GM23248 (cell line): ENCODE measurements at regions not wholly inside any gene's neighbourhood (a gene's known extent, or its start where the extent isn't known, plus 50 kb on each side); places are given as distances from the start of the nearest gene placed in this dataset.

Experiments
- DNase-seq: peaks from one replicate; pipeline ENCODE4 v3.0.0-alpha.2; 2015
- H2AFZ ChIP-seq: fragments of 200-600 bp; sonication (generic); 2 replicates; pipeline ENCODE4 v1.6.1; 2016; ENCODE audit warnings: antibody characterized with exemption
- H3F3A ChIP-seq: fragments of 200-600 bp; sonication (generic); 2 replicates; pipeline ENCODE4 v1.6.1; 2016; ENCODE audit warnings: mild to moderate bottlenecking, antibody characterized with exemption, mixed run types; ENCODE audit not compliant: insufficient read depth
- H3K27ac ChIP-seq: fragments of 200-600 bp; sonication (generic); 2 replicates; pipeline ENCODE4 v1.5.1; 2016; ENCODE audit warnings: mild to moderate bottlenecking
- H3K27me3 ChIP-seq: fragments of 200-600 bp; sonication (generic); replicated peaks from 2 replicates; pipeline ENCODE4 v1.6.1; 2016; ENCODE audit warnings: mild to moderate bottlenecking; ENCODE audit not compliant: insufficient read depth
- H3K36me3 ChIP-seq: fragments of 200-600 bp; sonication (generic); 2 replicates; pipeline ENCODE4 v1.6.1; 2016; ENCODE audit warnings: low read depth, mild to moderate bottlenecking
- H3K4me1 ChIP-seq: fragments of 200-600 bp; sonication (generic); 2 replicates; pipeline ENCODE4 v1.6.1; 2016; ENCODE audit warnings: mild to moderate bottlenecking; ENCODE audit not compliant: insufficient read depth
- H3K4me2 ChIP-seq: fragments of 200-600 bp; sonication (generic); one replicate; pipeline ENCODE4 v1.6.1; 2016; ENCODE audit warnings: mild to moderate bottlenecking; ENCODE audit not compliant: unreplicated experiment
- H3K4me3 ChIP-seq: fragments of 200-600 bp; sonication (generic); 2 replicates; pipeline ENCODE4 v1.5.1; 2016; ENCODE audit warnings: mild to moderate bottlenecking
- H3K79me2 ChIP-seq: fragments of 200-600 bp; sonication (generic); 2 replicates; pipeline ENCODE4 v1.6.1; 2016; ENCODE audit warnings: mild to moderate bottlenecking; ENCODE audit not compliant: insufficient read depth
- H3K9ac ChIP-seq: fragments of 200-600 bp; sonication (generic); 2 replicates; pipeline ENCODE4 v1.6.1; 2016; ENCODE audit warnings: mild to moderate bottlenecking
- H3K9me2 ChIP-seq: fragments of 200-600 bp; sonication (generic); 2 replicates; pipeline ENCODE4 v1.6.1; 2016; ENCODE audit warnings: mixed run types, mild to moderate bottlenecking, moderate library complexity; ENCODE audit not compliant: insufficient read depth
- H3K9me3 ChIP-seq: fragments of 200-600 bp; sonication (generic); one replicate; pipeline ENCODE4 v1.6.1; 2017; ENCODE audit warnings: low read depth
- H4K20me1 ChIP-seq: fragments of 200-600 bp; sonication (generic); 2 replicates; pipeline ENCODE4 v1.6.0; 2016; ENCODE audit not compliant: insufficient read depth
- EZH2 ChIP-seq: fragments of 200-600 bp; sonication (generic); IDR thresholded peaks from 2 replicates; pipeline ENCODE4 v1.6.1; 2018; ENCODE audit warnings: antibody characterized with exemption, mild to moderate bottlenecking; ENCODE audit not compliant: insufficient read depth, poor library complexity, severe bottlenecking
- EZH2phosphoT487 ChIP-seq: fragments of 200-600 bp; sonication (generic); IDR thresholded peaks from 2 replicates; pipeline ENCODE4 v1.6.1; 2018; ENCODE audit warnings: antibody characterized with exemption, moderate library complexity, mild to moderate bottlenecking, low read depth; ENCODE audit not compliant: insufficient read depth
- WGBS, 2 experiments: methylation state at CpG; one replicate each; pipeline ENCODE4 v1.1.6; 2015 to 2017; ENCODE audit warnings: low lambda C conversion rate in 2 of 2, low coverage in 1 of 2; ENCODE audit errors: missing lambda C conversion rate in 2 of 2; 5-methylcytosine and 5-hydroxymethylcytosine counted together
- in situ Hi-C: fragments of 300-500 bp; cut with MboI; formaldehyde crosslinking; loops from 2 replicates; pipeline ENCODE4 v1.15.0; 2020

DNA sequence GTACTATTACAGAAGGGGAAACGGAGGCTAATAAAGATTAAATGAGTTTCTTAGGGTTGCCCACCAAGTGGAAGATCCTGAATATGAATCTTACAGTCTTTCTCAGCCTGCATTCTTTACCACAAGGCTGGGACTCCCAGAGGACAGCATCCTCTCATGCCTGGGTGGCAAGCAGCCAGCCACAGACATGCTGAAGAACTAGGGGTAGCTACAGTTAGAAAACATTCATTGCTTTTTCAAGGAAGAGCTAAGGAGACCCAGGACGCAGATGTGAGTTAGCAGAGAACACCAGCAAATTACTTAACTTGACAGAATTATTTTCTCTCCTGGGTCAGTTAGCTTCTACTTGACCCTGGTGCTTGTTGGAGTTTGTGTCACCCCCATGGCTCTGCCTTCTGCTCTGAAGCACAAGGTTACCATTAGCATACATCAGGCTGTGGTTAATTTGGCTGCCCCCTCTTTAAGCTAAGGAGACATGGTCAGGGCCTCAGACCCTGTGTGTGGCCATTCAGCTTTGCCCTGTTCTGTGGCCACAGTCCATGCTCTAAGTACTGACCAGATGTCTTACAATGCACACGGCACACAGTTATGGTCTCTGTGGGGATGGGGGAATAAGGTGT lies 132.3 kb upstream of the TNP1 start:
- Histone ChIP-seq H3K4me3 (no peak overlapping the region), H3K27me3 (peaks cover 9% of the 10 kb centered on the region), H3K9me3 (no peaks in the 10 kb centered on the region), H3K9ac (no peak overlapping the region), H3F3A (no peaks in the 10 kb centered on the region), H3K4me1 (no peaks in the 10 kb centered on the region), H3K79me2 (no peaks in the 10 kb centered on the region), H3K9me2 (no peaks in the 10 kb centered on the region), H3K27ac (no peak overlapping the region), H3K36me3 (no peaks in the 10 kb centered on the region), H2AFZ (no peak overlapping the region), H3K4me2 (no peak overlapping the region), H4K20me1 (no peaks in the 10 kb centered on the region)
- in situ Hi-C loops: no loop called here
- TF ChIP-seq EZH2 (no peak), EZH2phosphoT487 (no peak)
- WGBS, 2 experiments: 47 to 66% methylated on average over 3 of the region's 3 CpGs
- peak; percentile 7 for DNase-seq

DNA sequence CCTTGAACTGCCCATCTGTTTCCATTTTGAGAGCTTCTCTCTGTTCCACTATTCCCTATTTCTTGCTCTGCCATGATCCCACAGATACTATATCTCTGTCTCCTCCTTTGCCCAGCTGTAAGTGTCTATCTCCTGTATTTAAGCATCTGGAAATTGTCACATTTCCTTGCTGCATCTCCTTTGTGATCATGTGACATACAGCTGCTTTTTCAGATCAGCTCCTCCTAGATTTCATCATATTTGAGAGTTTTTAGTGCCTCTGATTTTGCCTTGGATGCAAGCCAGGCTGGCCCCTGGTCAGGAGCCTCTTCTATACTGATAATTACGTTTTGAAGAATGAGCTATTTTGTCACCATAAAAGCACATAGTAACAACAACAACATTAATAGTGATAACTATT lies 131.7 kb upstream of the TNP1 start:
- peaks cover 9% of the 10 kb centered on the region for H3K27me3 ChIP-seq
- H3K27ac ChIP-seq: no peak overlapping the region
- H3K4me1 ChIP-seq: no peaks in the 10 kb centered on the region
- H3K36me3 ChIP-seq: no peaks in the 10 kb centered on the region
- in situ Hi-C loops: no loop called here
- no peak for TF ChIP-seq EZH2phosphoT487
- TF ChIP-seq EZH2: no peak
- no peaks in the 10 kb centered on the region for H3K9me2 ChIP-seq
- DNase-seq: no peak
- H3F3A ChIP-seq: no peaks in the 10 kb centered on the region
- no peaks in the 10 kb centered on the region for H4K20me1 ChIP-seq
- 0 to 6% methylated on average over 1 of the region's 1 CpG for WGBS, 2 experiments
- no peak overlapping the region for H3K4me3 ChIP-seq
- H3K9ac ChIP-seq: no peak overlapping the region
- H2AFZ ChIP-seq: no peak overlapping the region
- H3K79me2 ChIP-seq: no peaks in the 10 kb centered on the region
- no peak overlapping the region for H3K4me2 ChIP-seq
- H3K9me3 ChIP-seq: no peaks in the 10 kb centered on the region

DNA sequence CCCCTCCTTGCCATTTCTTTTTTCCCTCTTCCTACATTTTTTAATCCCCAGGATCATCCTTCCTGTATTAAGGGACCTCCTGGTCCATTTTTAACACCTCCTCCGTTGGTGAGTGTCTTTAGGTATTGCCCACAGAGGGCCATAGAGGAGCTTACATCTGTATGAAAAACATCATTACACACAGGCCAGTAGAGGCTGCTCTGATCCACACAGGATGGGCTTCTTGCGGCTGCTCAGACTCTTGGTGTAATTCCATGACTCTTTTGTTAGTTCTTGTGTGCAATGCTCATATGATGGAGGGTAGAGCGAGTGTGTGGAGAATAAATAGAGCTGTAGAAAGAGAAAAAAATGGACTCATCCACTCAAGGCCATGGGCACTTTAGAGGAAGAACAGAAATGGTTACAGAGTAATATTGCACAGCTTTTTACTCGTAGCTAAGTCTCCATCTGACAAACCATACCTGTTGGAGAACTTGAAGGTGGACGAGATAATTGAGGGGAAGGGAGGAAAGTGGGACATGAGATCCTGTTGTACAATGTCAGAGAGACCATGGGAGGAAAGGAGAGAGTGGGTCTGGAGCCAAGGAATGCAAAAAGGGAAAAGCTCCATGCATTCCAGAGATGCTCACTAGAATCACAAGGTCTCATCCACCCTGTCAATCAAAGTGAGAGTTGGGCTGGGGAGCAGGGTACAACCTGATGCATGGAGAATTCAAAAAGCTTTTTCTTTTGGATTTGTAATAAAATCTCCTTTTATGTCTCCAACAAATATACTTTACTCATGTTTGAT lies 129.7 kb upstream of the TNP1 start:
- no peaks in the 10 kb centered on the region for H3K9me3 ChIP-seq
- no peak overlapping the region for H3K9ac ChIP-seq
- H3K9me2 ChIP-seq: no peaks in the 10 kb centered on the region
- H3K4me1 ChIP-seq: no peaks in the 10 kb centered on the region
- no peak overlapping the region for H3K4me2 ChIP-seq
- TF ChIP-seq EZH2phosphoT487: no peak
- TF ChIP-seq EZH2: no peak
- no peak overlapping the region for H3K4me3 ChIP-seq
- no peaks in the 10 kb centered on the region for H3K36me3 ChIP-seq
- H4K20me1 ChIP-seq: no peaks in the 10 kb centered on the region
- H3K79me2 ChIP-seq: no peaks in the 10 kb centered on the region
- in situ Hi-C loops: no loop called here
- H2AFZ ChIP-seq: no peak overlapping the region
- H3K27ac ChIP-seq: no peak overlapping the region
- H3K27me3 ChIP-seq: peaks cover 4% of the 10 kb centered on the region
- no peaks in the 10 kb centered on the region for H3F3A ChIP-seq
- WGBS, 2 experiments: 54 to 63% methylated on average over 5 of the region's 5 CpGs
- peak; percentile 29 for DNase-seq

DNA sequence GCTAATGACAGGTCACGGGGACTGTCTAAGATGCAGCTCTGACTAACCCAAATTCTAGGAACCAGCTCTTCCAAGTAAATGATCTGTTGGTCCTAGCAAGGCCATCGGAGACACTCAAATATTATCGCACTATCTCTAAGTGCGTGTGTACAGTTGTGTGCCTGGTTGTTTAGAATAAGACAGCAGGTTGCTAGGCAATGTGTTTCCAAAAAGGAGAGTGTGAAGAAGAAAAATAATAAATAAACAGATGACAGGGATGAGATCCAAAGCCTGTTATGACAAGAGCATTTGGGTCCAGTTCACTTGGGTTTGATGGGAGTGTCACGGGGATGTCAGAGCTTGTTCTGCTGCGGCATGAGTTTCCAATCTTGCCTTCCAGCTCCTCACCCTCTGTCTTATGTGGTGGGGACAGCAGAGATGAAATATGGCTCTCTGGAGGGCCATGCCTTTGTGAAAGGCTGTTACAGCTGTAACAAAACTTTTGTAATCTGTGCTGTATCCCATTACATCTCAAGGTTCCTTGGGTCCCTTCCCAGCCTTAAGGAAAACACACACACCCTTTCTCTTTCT lies 127.5 kb upstream of the TNP1 start:
- H3K27ac ChIP-seq: no peak overlapping the region
- H3K4me2 ChIP-seq: no peak overlapping the region
- H3K9ac ChIP-seq: no peak overlapping the region
- H3K79me2 ChIP-seq: no peaks in the 10 kb centered on the region
- no peaks in the 10 kb centered on the region for H3K4me1 ChIP-seq
- H2AFZ ChIP-seq: no peak overlapping the region
- H3K27me3 ChIP-seq: peaks cover 6% of the 10 kb centered on the region
- 24 to 26% methylated on average over 6 of the region's 6 CpGs for WGBS, 2 experiments
- no peaks in the 10 kb centered on the region for H4K20me1 ChIP-seq
- H3F3A ChIP-seq: no peaks in the 10 kb centered on the region
- no peak for TF ChIP-seq EZH2
- TF ChIP-seq EZH2phosphoT487: no peak
- no peaks in the 10 kb centered on the region for H3K9me2 ChIP-seq
- in situ Hi-C loops: no loop called here
- no peak overlapping the region for H3K4me3 ChIP-seq
- H3K9me3 ChIP-seq: no peaks in the 10 kb centered on the region
- no peaks in the 10 kb centered on the region for H3K36me3 ChIP-seq
- no peak for DNase-seq
